NCI-H1436 (cell line): ENCODE measurements at regions not wholly inside any gene's neighbourhood (a gene's known extent, or its start where the extent isn't known, plus 50 kb on each side); places are given as distances from the start of the nearest gene placed in this dataset.
"Not testable (repeated sequence)": the region's sequence is repeated elsewhere in the genome, so short reads cannot be mapped to it uniquely, and the experiment has no call there.

ENCODE experiments used
- DNase-seq: peaks from one replicate; lab custom pipeline; 2025; lab: John Stamatoyannopoulos, UW

DNA sequence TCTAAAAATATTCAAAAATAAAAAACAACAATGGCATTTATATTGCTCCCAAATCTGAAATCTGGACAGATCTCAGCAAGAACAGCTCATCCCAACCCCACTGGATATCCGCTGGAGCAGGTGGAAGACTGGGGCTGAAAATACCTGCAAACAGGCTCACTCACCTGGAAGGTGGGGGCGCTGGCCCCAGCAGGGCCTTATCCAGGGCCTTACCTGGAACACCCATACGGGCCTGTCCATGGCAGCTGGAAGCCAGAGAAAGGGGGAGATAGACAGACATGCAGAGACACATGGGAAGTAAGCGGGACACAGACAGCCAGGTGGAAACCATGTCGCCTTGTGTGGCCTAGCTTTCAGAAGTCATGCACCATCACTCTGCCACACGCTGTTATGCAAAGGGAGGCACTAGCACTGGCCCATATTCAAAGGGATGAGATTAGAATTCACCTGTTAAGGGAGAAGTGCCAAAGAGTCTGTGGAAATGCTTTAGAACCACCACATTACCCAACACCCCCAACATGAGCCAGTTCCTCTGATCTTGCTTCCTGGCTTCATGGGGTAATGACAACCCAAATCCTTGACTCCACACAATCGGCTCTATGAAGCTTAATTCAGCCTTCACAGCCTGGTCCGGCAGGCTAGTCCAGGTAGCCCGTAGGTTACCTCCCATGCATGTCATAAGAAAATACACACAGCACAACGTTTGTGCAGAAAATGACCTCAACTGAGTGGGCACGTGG is 99.0 kb upstream of the CDYL start:
- no peak for DNase-seq

DNA sequence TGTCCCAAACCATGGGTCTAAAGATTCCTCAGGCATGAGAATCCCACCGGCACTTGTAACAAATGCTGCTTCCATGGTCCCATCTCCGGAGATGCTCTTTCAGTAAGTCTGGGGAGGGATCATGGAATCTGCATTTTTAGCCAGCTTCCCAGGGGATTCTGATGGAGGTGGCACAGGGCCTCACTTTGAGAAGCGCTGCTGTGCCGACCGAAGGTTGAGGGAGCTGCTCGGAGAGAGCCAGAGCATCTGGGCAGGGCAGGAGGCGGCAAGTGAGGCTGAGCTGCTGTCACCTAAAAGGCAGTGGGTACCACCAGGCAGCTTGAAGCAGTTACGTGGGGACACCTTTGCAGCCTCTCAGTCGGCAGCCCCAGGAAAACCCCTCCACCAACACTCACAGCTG is 100.2 kb upstream of the CDYL start:
- DNase-seq, result no peak

GRCh38 chr6:4675121-4675520 is 101.1 kb upstream of the CDYL start:
- no peak for DNase-seq

DNA sequence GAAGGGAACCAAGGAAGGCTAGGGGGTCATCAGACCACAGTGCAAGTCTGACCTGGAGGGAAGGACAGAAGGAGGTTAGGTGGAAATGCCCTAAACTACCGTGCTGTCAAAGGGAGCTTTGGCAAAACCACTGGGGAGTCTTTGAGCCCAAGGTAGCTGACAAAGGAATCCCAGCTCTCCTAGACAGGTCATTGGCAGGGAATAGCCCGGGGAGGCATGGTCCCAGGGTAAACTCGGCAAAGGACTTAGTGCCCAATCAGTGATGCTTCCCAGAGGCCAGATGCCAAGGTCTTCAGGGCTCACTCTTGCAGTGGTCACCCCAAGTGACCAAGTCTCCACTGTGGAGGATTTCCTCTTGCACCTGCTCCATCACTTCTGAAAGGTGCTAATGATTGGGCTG is 102.3 kb upstream of the CDYL start:
- DNase-seq, result no peak

DNA sequence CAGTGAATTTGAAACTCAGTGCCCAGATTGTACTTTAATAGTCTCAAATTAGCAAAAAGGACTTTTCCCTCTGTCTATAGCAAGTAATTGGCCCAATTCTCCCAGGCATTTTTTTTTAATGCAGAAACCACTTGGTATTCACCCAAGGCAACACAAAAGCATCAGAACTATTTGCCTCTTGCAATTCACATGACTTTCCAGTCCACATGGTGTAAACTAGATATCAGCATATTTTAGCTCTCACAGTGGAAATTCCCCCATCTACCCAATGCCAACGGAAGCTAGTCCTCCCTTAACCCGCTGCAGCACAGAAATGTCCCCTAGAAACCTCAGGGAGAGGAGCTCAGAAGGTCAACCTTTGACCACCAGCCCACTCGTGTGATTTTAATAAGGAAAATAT is 103.4 kb upstream of the CDYL start:
- no peak for DNase-seq

DNA sequence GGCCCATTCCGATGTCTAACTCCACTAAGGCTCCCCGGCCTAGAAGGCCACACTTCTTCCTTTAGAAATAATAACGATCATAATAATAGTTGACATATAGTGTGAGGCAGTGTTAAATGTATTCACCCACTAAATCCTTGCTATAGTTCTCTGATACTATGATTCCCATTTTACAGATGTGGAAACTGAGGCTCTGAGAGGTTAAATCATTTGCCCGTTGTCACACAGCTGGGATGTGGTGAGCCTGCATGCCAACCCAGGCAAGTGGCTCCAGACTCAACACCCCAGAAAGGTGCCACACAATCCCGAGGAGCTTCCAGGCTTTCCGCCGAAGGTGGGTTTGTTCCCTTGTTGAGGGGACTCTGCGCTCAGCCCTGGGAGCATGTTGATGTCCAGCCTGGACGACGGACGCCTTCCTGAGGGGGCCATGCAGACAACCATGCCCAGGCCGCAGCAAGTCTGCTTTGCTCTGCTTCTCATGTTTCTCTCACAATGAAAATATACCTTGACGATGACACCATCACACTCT is 104.6 kb upstream of the CDYL start:
- no peak for DNase-seq

DNA sequence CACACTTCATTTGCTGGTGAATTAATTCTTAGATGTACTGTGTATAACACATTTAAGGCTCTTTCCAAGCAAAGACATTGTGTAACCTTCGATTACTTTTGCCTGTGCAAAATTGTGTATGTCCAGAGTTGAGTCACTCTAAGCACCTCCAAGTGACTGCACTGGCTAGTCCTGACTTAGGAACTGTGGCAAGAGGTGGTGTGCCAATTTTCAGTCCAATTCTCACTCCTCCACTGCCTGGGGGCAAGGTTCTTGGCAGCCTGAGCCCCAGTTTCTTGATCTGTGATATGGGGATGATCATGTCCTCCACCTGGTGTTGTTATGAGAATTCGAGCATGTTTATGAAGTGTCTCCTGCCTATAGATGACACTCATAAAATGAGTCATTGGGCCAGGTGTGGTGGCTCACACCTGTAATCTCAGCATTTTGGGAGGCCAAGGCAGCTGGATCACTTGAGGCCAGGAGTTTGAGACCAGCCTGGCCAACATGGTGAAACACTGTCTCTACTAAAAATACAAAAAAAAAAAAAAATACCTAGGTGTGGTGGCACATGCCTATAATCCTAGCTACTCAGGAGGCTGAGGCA is 105.3 kb upstream of the CDYL start:
- DNase-seq, result no peak

DNA sequence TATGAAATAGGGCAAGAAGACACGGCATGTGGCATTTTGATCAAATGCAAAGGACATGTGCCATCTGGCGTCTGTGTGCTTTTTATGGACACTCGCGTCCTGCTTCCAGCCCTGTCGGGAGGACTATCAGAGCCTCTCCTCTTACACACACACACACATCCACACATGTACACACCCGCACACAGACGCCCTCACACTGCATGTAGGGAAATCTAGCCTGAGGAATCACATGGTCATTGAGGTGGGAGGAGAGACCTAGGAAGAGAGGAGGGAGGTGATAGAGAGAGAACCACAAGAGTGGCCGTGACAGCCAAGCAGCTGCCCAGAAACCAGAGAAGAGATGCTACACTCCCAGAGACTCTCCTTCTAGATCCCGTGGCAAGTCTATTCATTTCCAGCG is 105.9 kb upstream of the CDYL start:
- DNase-seq, result no peak

GRCh38 chr6:4668271-4669179 is 107.7 kb upstream of the CDYL start:
- no peak for DNase-seq

DNA sequence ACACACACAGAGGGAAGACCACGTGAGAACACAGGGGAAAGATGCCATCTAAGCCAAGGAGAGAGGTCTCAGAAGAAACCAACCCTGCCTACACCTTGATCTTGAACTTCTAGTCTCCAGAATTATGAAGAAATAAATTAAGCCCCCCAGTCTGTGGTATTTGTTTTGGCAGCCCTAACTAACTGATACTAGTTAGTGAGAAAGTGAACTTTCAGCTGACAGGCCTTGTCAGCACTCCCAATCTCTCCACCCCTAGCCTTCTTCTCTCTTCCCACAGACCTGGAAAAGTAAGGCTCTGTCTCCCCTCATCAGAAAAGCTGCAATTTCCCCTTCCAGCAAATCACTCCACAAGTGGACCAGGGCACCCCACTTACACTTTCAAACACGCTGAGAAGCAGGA is 108.6 kb upstream of the CDYL start:
- DNase-seq, result no peak

DNA sequence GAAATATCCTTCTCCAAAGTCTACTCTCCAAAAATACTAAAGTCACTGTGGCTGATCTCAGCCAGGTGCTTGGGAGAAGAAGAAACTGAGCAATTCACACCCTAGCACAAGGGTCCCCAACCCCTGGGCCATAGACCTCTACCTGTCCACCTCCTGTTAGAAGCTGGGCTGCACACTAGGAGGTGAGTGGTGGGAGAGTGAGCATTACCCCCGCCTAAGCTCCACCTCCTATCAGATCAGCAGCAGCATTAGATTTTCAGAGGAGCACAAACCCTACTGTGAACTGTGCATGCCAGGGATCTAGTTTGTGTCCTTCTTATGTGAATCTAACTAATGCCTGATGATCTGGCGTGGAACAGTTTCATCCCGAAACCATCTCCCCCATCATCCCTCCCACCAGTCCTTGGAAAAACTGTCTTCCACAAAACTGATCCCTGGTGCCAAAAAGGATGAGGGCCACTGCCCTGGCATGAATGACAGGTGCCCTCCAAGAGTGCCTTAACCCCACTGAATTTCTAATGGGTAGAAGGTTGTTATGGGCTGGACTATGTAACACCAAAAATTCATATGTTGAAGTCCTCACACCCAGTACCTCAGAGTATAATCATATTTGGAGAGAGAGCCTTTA is 109.2 kb upstream of the CDYL start:
- DNase-seq, result no peak

DNA sequence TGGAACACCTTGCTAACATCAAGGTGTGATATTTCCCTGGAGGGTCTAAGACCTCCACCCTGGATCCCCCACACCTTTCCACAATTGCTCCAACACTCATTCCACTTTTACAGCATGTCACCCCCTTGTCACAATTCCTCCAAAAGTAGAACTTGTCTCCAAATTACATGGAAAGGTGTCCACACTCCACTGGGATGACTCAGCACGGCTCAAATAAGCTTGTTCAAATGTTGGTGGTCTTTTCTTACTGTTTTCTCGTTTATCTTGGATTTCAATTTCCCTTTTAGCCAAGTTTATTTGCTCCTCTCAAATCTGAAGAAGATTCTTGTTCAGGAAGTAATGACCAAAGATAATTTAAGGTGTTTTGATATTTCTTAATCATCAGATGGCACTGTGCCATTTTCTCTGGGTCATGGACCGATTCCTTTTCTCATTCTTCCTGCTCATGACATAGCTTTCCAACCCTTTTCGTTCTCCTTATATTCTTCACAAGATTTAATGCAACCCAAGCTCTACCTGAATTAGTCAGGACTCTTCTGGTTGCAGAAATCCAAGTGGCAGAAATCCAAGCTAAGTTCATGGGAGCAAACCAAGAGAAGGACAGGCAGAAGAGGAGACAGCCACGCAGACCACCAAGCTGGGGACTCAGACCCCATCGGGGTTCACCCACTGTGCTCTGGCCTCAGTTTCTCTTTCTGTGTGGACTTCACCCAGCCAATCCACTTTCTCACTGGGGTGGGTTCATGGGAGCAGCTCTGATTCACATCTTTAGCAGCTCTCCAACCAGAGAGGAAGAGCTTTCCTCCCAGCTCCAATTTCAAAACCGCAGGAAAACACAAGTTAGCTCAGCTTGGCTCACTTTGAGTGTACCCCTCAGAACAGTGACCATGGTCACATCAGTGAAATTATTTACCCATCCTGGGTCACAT is 110.5 kb upstream of the CDYL start:
- no peak for DNase-seq

DNA sequence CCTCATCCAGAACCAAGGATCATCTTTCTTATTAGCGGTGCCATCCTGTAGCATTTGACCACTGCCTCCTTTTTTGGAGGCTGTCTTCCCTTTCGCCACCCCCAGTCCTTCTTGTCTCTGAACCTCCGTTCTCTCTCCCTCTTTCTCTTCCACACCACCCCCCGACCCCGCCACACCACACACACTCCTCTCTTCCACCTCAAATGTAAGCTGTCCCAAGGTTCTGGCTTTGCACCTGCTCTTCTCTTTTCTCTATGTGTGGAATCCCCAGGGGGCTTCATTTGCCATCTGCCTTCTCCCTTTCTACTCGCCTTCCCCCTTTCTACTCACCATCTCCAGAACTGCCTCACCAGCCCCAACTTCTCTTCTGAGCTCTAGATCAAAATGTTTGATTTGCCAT is 111.3 kb upstream of the CDYL start:
- no peak for DNase-seq

- DNase-seq, result no peak
Measured at GRCh38 chr6:4664117-4664626, 112.0 kb upstream of the CDYL start.

DNA sequence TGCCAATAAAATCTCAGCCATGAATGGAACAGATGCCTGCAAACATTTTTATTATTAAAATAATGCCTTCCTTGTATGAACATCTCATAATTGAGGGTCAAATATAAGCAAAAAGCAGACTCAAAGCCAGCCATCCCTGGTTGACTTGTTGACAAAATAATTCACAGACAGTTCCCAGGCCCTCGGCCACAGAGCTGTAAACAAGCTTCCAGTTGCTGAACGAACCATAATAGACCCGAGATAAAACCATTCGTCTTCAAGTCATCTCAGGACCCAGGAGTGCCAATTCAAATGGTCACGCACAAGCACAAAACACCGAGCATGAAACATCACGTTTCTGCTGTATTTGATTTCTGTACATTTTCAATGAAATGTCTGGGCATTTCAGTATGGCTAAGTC is 113.3 kb upstream of the CDYL start:
- DNase-seq, result no peak

DNA sequence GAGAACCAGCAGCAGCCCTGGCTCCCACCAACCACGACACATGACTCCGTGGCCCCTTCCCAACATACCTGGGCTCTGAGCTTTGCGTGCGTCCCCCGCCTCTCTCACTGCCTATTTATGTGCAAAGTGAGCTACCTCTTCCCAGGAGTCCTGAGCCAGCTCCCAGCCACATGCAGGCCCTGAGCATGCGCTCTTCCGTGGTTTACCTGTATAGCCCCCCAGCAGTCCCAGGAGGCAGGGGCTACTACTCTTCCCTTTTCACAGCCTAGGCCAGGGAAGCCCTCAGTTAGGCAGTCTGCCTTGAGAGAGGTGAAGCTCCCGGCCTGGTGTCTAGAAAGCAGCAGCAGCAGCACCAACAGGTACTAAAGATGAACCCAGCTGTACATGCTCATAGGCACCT is 114.8 kb upstream of the CDYL start:
- no peak for DNase-seq

GRCh38 chr6:4660377-4661321 is 115.6 kb upstream of the CDYL start:
- no peak for DNase-seq

DNA sequence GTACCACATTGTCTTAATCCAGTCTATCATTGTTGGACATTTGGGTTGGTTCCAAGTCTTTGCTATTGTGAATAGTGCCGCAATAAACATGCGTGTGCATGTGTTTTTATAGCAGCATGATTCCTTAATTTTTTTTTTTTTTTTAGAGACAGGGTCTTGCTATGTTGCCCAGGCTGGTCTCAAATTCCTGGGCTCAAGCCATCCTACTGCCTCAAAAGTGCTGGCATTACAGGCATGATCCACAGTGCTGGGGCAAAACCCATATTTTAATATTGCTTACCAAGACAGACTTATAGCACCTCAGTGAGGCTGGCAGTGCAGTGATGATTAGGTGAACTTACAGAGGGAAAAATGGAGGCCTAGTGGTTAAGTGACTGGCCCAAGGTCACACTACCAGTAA is 116.5 kb upstream of the CDYL start:
- not testable (repeated sequence) for DNase-seq

GRCh38 chr6:4658486-4658885 is 117.7 kb upstream of the CDYL start:
- no peak for DNase-seq

- DNase-seq, result no peak
Measured at GRCh38 chr6:4656106-4656505, 120.1 kb upstream of the CDYL start.
